Superior temporal gyrus (tissue), 1 donor: ENCODE measurements at regions not wholly inside any gene's neighbourhood (a gene's known extent, or its start where the extent isn't known, plus 50 kb on each side); places are given as distances from the start of the nearest gene placed in this dataset.

Experiments
- DNase-seq: peaks from one replicate; pipeline ENCODE4 v3.0.0-alpha.2; 2016; ENCODE audit errors: extremely low spot score

- DNase-seq = no peak
Measured at GRCh38 chr17:79223471-79223870, 148.8 kb downstream of the ENGASE start.

DNA sequence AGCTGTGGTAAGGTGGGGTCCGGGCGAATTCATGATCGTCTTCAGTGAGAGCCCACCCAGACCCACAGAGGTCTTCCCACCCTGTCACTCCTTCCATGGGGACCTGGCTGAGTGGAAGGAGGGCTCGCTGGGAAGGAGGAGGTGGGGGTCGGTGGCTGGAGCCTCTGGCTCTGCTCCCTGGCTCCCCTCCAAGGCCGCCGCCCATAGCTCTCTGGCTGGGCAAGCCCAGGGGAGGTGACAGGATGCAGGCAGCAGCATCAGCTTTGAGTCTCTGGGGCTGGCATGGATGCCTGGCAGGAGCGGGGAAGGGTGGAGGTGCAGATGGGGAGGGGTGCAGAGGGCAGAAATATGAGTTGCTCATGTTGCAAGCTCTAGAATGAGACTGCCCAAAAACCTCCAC, 147.0 kb downstream of the ENGASE start:
- no peak for DNase-seq

GRCh38 chr17:79220713-79221291, 146.2 kb downstream of the ENGASE start:
- no peak for DNase-seq

DNA sequence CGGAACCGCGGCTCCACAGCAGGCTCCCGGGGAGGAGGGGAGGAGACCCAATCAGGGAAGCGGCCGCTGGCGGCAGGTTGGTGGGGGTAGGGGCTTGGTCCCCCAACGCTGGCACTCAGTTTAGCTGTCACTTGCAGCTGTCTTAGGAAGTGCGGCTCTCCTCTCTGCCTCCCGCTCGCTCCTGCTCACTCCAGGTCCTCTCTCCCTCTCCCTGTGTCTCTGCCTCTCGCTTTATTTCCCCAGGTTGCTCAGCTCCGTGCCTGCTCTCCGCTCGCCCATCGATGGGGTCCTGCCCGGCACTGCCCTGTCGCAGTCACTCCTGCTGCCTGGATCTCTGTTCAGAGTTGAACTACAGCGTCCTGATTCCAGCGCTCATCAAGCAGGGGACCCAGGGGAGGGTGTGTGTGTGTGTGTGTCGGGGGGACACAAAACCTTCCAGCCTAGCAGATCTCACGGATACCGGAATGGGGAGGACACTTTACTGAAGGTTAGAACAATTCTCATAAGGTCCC, 145.6 kb downstream of the ENGASE start:
- no peak for DNase-seq

DNA sequence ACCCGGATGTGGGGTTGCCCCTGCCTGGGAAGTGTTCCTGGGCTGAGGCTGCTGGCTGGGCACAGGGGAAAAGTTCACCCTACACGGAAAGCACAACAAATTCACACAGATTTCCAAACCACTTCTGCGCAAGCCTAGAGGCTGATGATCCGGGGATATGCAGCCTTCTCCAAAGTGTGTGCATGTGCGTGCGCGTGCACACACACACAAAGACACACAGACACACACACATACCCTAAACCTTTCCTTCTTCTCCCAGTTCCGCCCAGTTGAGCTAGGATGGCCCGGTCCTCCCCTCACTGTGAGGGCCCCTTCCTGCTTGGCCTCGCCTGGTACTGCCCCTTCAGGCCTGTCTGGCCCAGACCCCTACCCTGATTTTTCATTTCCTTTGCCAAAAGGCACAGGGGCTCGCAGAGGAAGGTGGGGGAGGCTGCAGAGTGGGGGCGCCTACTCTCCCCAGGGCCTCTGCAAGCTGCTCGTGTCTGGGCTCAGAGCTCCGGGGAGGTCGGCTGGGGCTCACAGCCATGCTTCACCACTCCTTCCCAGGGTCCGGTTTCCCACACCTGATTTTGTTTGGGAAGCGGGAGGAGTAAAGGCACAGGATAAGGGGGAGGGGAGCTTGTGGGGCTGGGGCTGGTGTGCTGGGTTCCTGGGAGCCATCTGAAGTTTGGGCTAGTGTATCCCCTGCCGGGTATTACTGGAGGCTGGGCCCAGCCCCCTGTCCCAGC, 144.7 kb downstream of the ENGASE start:
- no peak for DNase-seq

GRCh38 chr17:79218825-79219200, 144.2 kb downstream of the ENGASE start:
- DNase-seq = no peak

DNA sequence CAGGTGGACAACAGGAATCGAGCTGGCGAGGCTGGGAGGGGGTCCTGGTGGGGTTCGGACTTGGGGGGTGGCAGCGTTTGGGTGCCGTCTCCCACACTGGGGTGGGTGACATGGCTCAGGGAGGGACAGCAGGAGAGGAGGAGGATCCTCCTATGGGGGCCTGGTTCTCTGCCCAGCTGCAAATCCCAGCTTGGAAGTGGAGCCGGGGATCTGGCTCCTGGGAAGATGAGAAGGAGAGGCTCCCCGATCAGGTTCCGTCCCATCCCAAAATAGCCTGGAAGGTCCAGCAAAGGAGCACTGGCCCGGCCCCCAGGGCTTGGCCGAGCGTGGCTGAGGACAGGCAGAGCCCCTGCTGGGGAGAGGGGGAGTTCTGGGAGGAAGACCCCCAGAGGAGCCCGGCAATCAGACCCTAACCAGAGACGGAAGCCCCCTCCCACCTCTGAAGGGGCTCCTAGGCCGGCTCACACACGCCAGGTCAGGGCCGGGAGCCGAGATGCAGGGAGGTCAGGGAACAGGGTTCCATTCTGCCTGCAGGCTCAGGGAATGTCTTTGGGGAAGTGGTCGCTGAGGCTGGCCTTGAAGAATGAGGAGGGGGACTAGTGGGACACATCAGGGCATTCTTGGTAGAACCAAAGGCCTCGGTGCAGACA, 143.7 kb downstream of the ENGASE start:
- no peak for DNase-seq

- DNase-seq = no peak
Measured at GRCh38 chr17:79217473-79218135, 143.0 kb downstream of the ENGASE start.

DNA sequence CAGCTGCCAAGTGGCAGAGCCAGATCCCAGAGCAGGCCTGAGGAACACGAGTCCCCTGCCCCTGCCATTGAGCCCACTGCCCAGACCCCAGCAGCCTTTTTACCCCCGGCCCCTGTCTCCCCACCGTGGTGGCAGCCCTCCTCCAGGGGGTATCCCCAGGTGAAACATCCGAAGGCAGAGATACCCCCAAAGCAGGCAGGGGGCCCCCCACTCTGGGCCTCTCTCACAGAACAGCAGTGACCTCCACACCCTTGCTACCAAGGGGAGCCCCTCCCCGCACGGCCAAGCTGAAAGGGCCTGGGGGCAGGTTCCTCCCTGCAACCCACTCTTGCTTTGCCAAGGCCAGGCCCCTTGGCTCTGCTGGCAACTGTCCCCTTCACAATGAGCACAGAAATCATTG, 142.2 kb downstream of the ENGASE start:
- no peak for DNase-seq

DNA sequence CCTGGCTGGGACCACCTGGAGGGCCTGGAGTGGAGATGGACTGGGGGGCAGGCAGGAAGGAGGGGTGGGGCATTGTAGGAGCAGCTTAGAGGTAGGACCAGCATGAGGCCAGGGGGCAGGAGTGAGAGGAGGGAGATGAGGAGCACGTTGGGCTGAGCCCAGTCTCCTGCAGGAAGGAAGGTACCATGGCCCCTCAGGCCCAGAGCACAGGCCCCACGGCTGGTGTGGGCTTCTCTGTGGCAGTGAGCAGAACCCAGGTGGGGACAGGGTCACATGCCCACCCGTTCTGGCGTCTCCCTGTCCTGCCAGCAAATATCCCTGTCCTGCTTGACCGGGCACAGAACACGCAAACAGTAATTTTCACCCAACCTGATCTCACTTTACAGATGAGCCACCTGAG, 141.8 kb downstream of the ENGASE start:
- no peak for DNase-seq

DNA sequence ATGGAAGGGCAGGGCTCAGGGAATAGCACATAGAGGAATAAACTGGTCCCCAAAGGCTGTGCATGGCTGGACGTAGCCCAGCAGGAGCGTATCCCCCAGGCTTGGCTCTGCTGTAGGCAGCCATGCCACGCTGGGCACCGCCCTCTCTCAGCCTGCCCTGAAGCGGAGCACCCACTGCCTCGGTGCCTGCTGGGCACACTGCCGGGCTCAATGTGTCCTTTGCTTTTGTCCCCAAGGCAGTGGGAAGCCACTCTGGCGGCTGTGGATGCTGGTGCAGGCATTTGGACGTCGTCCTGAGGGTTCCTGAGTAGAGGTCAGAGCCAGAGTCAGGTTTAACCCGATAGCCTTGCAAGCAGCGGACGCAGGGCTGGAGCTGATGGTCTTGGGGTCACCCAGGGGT, 141.0 kb downstream of the ENGASE start:
- DNase-seq = no peak

DNA sequence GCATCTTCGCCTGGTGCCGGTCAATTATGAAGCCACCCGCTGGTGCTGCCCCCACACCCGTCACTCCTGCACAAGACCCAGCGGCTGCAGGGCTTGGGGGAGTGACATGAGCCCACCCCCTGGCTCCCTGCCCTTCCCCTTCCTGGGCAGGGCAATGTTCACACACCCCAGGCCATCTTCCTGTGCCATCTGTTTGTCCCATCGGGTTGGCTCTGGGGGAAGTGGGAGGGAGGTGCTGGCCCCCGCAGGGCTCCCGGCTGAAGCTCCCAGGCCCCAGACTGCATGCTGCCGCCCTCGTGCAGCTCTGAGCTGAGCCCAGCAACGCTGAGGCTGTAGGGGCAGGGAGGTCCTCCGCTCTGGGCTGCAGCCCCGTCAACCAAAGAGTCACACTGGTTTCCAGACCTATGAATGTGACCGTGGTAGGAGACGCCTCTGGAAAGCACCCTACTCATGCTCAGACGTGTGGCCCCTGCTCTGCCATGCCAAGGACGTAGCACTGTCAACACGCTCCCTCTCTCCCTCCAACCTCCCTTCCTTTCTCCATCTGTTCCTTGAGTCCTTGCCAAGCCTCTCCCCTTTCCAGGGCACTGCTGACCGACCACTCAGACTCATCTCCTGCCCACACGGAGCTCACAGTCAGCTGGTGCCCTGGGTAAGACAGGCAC, 140.4 kb downstream of the ENGASE start:
- DNase-seq = no peak

- no peak for DNase-seq
Measured at GRCh38 chr17:79214459-79214858, 139.8 kb downstream of the ENGASE start.

DNA sequence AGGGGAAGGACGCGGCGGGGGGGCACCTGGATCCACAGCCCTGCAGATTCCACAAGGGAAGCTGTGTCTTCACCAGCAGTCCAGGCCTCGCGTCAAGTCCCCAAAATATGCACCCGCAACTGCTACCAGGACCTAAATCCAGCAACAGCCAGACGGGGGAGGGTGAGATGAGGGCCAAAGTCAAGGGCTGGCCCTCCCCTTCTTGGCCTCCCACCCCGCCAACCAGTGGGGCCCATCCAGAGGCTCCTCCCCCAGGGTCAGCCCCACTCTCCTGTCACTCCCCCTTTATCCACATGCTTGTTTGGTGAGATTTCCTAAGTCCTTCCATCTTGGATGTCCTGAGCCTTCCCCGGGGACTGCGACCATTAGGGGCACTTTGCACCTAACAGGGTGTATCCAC, 138.7 kb downstream of the ENGASE start:
- DNase-seq = no peak

- no peak for DNase-seq
Measured at GRCh38 chr17:79212149-79213087, 137.8 kb downstream of the ENGASE start.

DNA sequence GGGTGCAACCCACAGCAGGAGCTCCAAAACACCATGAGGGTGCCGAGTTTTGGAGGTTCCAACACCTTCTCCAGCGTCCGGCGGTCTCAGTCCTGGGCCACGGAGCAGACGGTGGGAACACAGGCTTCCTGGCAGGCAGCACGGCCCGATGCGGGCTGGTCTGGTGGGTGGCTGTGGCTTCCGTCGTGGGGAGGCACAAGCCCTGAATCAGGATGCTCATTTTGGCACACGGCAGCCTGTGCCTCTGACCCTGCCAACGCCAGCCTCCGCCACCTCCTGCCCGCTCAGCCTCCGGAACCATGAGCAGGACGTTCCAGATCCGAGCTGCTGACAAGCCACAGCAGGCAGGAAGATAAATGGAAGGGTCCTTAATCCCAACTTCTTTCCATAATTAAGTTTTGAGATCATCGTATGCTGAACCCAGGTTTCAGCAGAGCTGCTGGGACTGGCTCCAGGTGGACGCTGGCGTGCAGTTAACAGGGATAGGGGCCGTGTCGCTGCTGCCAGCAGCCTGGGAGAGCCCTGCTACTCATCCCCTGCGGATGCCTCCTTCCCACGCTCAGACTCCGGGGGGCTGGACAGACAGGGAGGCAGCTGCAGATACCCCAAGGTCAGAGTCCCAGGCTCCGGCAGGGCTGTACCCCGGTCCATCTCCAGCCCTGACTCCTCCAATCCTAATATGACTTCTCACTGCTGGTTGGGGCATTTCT, 136.6 kb downstream of the ENGASE start:
- DNase-seq = no peak

DNA sequence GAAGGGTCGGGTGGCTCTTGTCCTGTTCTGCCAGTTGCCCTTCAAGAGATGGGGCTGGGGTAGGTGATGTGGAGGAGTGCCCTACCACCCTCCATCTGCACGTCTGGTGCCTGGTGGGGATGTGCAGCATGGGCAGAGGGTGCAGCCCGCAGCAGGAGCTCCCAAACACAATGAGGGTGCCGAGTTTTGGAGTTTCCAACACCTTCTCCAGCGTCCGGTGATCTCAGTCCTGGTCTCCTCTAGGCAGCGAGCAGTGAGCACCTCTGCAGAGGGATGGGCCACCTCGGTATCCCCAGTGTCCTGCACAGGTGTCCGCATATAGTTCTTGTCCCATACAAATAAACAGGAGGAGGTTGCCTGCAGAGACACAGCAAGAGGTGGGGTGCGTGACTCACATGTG, 136.0 kb downstream of the ENGASE start:
- DNase-seq = no peak

- no peak for DNase-seq
Measured at GRCh38 chr17:79207960-79208359, 133.3 kb downstream of the ENGASE start.

DNA sequence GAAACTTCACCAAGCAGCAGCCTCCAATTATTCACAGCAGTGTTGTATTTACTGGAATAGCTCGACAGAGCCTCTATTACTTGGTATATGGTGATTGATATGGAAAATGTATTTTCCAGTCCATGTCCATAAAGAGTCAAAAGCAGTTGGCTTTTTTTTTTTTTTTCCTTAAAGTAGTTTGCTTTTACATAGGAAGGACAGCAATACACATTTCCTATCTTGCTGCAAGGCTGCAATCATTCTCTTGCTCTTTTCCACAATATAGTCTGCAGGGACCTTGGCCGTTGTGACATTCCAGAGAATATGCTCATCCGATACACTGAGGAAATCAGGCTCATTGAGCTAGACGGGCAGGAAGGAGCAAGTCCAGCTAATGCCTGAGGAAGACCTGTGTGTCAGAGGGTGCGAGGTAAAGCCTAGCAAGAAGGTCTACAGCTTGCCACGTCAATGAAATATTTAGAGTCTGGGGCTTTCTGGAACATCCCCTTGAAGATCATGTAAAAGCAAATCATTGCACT, 131.1 kb downstream of the ENGASE start:
- no peak for DNase-seq

DNA sequence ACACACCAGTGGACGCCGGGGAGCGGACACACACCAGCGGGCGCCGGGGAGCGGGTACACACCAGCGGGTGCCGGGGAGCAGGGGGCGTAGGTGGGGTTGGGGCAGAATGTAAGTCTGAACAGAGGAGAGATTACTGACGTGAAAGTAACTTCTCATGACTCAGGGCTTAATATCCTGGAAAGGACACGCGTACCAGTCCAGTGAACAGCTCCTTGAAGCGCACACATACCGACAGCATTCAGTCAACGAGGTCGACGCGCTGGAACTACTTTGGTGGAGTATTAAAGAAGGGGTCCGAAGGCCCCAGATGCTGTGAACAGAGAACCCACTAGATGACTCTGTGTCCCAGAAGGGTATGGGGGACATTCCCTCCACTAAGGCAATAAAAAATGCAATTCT, 129.6 kb downstream of the ENGASE start:
- no peak for DNase-seq
